ENCODE measurements at regions not wholly inside any gene's neighbourhood (a gene's known extent, or its start where the extent isn't known, plus 50 kb on each side); places are given as distances from the start of the nearest gene placed in this dataset.

- ChIA-PET CTCF (no interaction called here), POLR2A (no interaction called here)
- WGBS (ENCODE audit: low lambda C conversion rate) = 2% methylated on average over 2 of the region's 2 CpGs
- no peaks in the 10 kb centered on the region for H3K27me3 ChIP-seq (ENCODE audit: insufficient read depth)
- TF ChIP-seq SIN3A (IDR thresholded peaks at IDR 0.05; ENCODE audit: borderline replicate concordance, low read depth, low read length) = no peak
- TF ChIP-seq GATA2 (CRISPR knock-in tag; IDR thresholded peaks at IDR 0.05) = no peak
- no peak for TF ChIP-seq YY1 (IDR thresholded peaks at IDR 0.05; ENCODE audit: low read depth)
- TF ChIP-seq RCOR1 (IDR thresholded peaks at IDR 0.05; ENCODE audit: low read length) = no peak
- no peak for TF ChIP-seq CHD2 (IDR thresholded peaks at IDR 0.05; ENCODE audit: low read length, partially characterized antibody)
- no peak for TF ChIP-seq IRF3 (IDR thresholded peaks at IDR 0.05; ENCODE audit: low read depth, low read length)
- TF ChIP-seq ELF1 (IDR thresholded peaks at IDR 0.05) = no peak
- TF ChIP-seq RFX5 (IDR thresholded peaks at IDR 0.05; ENCODE audit: low read length) = no peak
- TF ChIP-seq RXRA (IDR thresholded peaks at IDR 0.05; ENCODE audit: borderline replicate concordance, low read depth) = no peak
- no peak for TF ChIP-seq FOXJ3 (CRISPR knock-in tag; IDR thresholded peaks at IDR 0.05)
- no peak for TF ChIP-seq PBX3 (IDR thresholded peaks at IDR 0.05)
- no peak for TF ChIP-seq TEAD4 (IDR thresholded peaks at IDR 0.05; ENCODE audit: borderline replicate concordance, insufficient read depth)
- TF ChIP-seq TAF1 (IDR thresholded peaks at IDR 0.05; ENCODE audit: borderline replicate concordance, low read depth, low read length) = no peak
- no peak for TF ChIP-seq MAX (IDR thresholded peaks at IDR 0.05; ENCODE audit: low read depth)
- no peak for TF ChIP-seq REST (IDR thresholded peaks at IDR 0.05; ENCODE audit: low read depth, low read length)
- no peak for TF ChIP-seq TCF12 (IDR thresholded peaks at IDR 0.05)
- no peak for TF ChIP-seq NRF1 (IDR thresholded peaks at IDR 0.05; ENCODE audit: low read depth, low read length)
- H4K20me1 ChIP-seq (ENCODE audit: insufficient read depth) = no peaks in the 10 kb centered on the region
- no peak overlapping the region for H3K9ac ChIP-seq
- no peaks in the 10 kb centered on the region for H3K9me2 ChIP-seq
- H3K4me3 ChIP-seq (ENCODE audit: low read depth in 2 of 2, low read length in 1 of 2) = no peak overlapping the region
- no peak overlapping the region for H2AFZ ChIP-seq (ENCODE audit: low read depth)
- no peaks in the 10 kb centered on the region for H3K36me3 ChIP-seq (replicated peaks in 1 of 2; ENCODE audit: control insufficient read depth in 1 of 2, insufficient read depth in 2 of 2, low read length in 1 of 2)
- no peaks in the 10 kb centered on the region for H3K9me3 ChIP-seq
- H3F3A ChIP-seq (replicated peaks; ENCODE audit: insufficient read depth) = no peaks in the 10 kb centered on the region
- no peaks in the 10 kb centered on the region for H3K79me2 ChIP-seq (ENCODE audit: insufficient read depth)
- H3K4me1 ChIP-seq (ENCODE audit: control insufficient read depth in 1 of 2, insufficient read depth in 2 of 2, low read depth in 1 of 2, low read length in 1 of 2) = peaks cover 0 to 2% of the 10 kb centered on the region in 2 experiments; a peak in 1 of 4 replicates
- no peak for DNase-seq
- H3K27ac ChIP-seq (ENCODE audit: low read depth in 2 of 2, low read length in 1 of 2) = no peak overlapping the region
- no peak overlapping the region for H3K4me2 ChIP-seq
Observed at GRCh38 chr20:17061715-17062114, 165.1 kb upstream of the PCSK2 start.

Measured in SK-N-SH (cell line).